Erythroblast (primary cell): ENCODE measurements at regions not wholly inside any gene's neighbourhood (a gene's known extent, or its start where the extent isn't known, plus 50 kb on each side); places are given as distances from the start of the nearest gene placed in this dataset.

Experiments
- GATA1 ChIP-seq: IDR thresholded peaks from 2 replicates; pipeline ENCODE4 v1.6.1; 2011; ENCODE audit warnings: low read depth, mild to moderate bottlenecking, control low read depth, low read length, moderate library complexity
- POLR2A ChIP-seq: IDR thresholded peaks from 2 replicates; pipeline ENCODE4 v1.6.1; 2011; ENCODE audit warnings: mild to moderate bottlenecking, low read length

GRCh38 chr7:82600531-82600930 is 157.0 kb upstream of the CACNA2D1 start:
- TF ChIP-seq POLR2A (no peak), GATA1 (no peak)
